GM21717 (cell line): ENCODE measurements at regions not wholly inside any gene's neighbourhood (a gene's known extent, or its start where the extent isn't known, plus 50 kb on each side); places are given as distances from the start of the nearest gene placed in this dataset.
"Not testable (repeated sequence)": the region's sequence is repeated elsewhere in the genome, so short reads cannot be mapped to it uniquely, and the experiment has no call there.

Source experiments
- ATAC-seq: cut with Tn5 transposase; IDR thresholded peaks from one replicate; pipeline ENCODE4 v1.9.1; 2021; ENCODE audit warnings: mild to moderate bottlenecking, moderate library complexity; ENCODE audit not compliant: unreplicated experiment

DNA sequence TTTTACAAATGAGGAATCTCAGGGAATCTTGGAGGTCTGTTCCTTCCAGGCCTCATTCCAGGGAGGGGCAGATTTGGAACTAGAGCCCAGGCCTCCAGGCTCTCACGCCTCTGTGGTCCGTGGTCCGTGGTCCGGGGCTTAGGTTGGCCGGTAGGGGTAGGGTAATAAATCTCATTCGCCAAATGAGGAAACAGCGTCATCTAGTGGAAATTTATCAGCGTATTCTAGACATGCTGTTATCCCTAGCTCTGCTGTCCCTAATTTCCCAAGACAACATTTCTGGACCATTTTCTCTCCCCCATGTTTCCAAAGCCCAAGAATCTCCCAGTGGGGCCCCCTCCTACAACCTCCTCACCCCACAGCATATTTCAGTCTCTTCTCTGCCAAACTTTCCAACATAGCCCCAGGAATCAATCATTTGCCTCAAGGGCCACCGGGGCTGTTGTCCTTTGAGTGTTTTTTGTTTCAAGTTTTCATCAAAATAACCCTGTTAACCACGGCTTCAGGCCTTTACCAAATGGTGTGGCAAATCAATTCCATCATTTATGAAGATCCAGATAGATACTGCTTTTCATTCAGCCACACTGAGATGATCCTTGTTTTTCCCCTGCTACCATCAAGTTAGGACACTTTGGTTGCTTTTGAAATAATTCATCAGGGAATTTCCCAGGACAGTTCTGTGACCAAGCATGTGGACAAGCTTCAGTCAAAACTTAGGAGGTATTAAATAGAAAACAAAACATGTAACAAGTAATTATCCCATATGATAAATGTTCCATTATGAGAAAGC lies 126.8 kb downstream of the ALDH8A1 start:
- ATAC-seq, result peak; percentile 80

DNA sequence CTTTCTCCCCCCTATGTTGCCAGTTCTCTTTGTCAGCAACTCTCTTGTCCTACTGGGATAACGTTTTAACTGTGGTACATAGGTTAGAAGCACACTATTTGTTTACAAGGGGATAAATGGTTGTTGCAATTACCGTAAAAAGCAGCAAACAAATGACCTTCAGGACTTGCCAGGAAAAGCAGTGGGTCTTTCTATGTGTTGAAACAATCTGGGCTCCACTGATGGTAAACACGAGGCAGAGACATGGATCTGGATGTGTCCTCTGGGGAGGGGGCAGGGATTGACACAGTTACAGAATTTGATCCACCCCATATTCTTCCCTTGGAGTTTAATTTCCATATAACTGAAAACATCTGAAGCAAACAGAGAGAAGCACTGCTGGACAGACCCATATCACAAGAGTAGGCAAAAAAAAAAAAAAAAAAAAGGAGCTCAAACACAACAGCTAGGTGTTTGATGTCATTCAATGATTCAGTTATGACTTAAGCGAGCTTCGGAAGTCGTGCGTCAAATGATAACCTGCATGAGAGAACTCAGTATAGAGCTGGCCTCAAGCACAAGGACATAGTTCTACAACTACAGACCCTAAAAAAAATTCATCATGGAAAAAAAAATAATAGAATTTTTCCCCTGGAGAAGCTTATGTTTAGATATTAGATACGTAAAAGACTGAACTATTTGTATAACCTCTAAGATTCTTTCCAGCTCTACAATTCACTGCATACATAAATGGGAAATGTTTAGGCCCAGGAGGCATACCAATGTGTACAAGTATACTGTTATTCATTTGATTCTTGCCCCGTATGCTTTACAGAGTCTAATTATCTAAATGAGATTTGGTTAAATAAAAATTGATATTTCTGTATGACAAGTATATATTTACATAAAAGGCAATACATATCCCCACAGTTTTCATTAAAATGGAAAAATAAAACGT lies 127.7 kb downstream of the ALDH8A1 start:
- ATAC-seq, result no peak

DNA sequence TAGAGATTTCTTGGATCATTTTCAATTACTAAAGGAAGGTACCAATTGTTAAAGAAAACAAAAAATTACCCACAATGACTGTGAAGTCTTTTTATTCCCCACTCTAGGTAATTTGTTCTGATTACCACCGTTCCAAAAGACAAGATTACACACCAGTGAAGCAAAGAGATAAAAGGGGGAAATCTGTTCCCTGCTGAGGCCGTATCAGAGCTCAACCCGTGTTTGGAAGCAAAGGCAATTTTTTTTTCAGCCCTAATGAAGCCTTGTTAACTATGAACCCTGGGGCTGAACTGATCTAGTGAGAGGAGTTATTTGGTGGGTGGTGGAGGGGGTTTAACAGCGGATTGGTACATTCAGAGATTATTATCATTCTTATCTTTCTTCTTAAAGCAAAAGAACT lies 128.5 kb downstream of the ALDH8A1 start:
- ATAC-seq, result no peak

DNA sequence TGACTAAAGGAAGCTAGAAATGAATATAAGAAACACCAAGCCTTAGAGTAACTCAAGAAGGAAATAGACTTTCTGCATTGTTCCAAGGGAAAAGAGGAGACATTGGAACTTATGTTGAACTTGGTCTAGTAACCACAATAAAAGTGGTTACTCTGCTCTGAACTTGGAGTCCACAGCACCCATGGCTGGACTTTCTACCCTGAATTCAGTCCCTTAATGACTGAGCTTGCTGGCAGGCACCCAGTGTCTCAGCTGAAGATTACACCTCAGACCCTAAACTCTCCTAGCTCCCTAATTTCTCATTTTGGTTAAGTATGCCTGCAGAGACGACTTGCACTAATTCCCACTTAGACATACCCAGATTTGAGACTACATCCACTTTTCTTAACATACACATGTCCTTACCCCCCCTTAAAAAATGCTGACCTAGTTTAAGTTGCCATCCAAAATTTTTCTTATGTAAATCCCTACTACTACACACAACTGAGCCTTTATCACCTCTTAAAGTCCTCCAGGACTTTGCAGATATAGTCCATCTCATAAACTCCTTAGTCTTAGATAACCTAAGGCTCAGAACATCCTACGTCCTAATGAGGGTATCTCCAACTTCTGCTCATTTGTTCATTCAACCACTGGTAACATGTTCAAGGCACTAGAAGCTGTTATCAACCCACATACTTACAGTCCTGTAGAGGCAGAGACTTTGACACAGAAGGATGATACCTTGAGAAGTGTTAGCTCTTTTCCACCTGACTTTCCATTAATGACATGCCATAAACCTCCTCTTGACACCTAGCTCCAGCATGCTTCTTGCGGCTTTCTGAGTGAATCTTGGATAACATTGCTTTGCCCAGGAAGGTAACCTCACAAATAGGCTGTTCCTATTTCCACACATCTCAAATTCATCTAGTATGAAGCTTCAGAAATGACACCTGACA lies 129.8 kb downstream of the ALDH8A1 start:
- no peak for ATAC-seq

DNA sequence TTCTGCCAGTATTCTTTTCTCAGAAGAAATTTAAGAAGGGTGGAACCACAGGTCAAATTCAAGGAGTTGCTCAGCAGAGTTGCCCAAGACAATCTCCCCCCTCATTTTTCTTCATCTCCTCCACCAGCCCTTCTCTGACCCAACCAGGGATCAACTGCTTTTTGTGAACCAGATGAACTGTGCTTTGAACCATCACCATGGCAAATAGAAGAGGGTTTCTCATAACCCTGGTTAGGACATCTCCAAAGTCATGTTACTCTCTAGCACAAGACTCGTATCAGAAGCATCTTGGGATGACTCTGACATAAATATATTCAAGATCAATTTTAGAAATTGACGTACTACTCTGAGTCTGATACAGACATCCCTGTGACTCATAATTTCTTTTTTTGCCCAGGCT lies 130.7 kb downstream of the ALDH8A1 start:
- no peak for ATAC-seq

DNA sequence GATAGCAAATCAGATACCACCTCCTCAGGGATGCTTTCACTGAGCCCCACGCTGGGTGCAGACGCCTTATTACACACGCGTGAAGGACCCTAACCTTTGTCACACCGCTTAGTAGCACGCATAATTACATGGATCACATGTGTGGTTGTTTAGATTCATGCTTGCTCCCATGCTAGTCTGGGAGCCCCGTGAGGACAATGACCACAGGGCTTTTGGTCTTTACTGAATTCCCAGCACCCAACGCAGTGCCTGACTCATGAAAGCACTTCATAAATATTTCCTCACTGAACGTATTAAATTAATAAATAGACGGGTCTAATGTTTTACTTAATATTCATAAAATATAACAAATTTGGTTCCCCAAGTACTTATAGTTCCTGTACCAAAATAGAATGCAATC lies 132.5 kb downstream of the ALDH8A1 start:
- ATAC-seq, result no peak

DNA sequence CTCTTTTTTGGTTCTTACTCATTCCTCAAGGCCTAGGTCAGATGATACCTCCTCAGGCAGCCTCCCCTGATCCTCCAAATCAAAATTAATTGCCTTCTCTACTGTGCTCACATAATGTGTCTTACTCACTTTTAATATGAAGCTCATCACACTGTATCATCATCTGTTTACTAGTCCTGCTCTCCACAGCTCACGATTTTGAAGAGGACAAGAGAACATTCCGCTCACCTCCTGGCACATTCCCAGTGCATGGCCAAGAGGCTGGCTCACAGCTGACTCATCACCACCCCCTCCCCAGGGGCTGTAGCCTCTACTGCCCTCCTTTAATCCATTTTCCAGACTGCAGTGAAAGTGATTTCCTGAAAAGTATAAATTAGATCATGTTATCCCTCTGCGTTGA lies 133.1 kb downstream of the ALDH8A1 start:
- ATAC-seq, result no peak

DNA sequence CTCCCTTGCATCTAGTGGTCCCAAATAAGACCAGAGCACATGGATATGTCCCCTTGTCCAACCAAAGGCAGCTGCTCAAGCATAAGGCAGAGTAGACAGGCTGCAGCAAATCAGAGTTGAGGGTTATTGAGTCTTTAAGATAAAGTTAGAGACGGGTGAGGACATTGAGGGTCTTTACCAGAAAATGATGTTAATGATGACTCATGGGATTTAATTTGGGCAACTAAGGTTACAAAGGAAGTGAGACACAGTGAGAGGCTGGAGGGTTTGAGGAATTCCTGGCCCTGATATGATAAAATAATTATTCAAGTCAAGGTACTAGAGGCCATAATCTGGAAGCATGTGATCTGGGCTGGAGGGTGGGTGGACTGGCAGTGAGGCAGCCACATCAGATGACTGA lies 133.6 kb downstream of the ALDH8A1 start:
- no peak for ATAC-seq

DNA sequence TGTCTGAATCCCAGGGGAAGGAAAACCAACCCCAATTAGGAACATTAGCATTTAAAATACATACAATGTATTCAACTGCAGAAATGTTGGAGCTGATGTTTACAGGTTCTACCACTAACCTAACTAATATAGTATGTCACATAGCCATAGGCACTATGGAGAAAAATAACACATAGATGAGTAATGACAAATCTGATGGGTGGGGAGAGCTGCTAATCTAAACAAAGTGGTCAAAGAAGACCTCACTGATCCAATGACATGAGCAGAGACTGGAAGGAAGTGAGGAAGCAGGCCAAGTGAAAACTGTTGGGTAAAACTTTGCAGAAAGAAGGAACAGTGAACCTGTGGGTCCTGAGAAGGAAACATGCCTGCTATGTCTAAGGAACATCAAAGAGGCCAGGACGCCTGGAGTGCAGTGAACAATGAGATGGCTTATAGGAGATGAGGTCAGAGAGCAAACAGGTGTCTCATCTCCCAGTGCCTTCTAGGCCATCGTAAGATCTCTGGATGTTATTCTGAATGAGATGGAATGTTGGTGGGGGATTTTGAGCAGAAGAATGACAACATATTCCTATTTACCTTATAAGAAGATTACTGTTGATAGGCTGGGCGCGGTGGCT lies 135.7 kb downstream of the ALDH8A1 start:
- ATAC-seq, result no peak

DNA sequence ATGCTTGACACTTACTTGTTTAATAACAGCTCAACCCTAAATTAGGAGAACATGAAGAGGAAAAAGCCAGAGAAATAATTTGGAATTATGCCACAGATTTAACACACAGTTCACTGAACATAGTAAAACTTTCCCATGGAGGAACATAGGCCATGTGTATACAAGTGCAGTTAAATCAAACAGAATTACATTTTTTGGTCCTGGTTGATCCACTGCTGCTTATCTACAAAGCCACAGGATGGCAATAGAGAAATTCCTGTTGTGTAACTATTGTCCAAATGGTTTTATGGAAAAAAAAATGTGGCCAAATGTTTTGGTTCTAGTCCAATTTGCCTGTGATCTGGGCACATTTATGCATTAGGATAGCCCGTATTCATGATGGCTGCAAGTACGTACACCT lies 136.8 kb downstream of the ALDH8A1 start:
- ATAC-seq, result no peak

DNA sequence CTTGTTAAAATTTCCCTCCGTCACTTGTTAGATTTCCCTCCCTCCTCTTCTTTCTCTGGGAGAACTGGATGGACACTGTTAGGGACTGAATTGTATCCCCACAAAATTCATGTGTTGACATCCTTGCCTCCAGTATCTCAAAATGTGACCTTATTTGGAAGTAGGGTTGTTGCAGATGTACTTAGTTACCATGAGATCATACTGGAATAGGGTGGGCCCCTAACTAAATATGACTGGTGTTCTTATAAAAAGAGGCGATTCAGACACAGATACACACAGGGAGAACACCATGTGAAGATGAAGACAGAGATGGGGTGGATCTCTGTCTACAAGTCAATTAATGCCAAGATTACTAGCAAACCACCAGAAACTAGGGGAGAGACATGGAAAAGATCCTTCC lies 139.5 kb downstream of the ALDH8A1 start:
- no peak for ATAC-seq

DNA sequence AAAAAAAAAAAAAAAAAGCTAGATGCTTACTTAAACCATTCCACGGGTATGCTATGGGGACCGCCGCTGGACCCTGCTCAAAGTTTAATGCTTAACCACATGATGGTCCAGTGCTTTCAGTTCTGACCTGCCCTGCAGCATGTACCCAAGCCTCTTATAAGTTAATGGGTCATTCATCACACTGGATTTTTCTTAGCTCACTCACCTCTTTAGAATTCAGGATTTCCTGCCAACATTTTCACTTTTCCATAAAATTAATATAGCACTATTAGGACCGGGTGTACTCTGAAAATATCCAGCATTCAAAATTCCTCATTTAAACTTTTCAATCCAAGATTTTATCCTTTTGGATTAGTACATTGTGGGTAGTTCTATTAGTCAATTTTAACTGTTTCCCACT lies 140.8 kb downstream of the ALDH8A1 start:
- ATAC-seq, result no peak

DNA sequence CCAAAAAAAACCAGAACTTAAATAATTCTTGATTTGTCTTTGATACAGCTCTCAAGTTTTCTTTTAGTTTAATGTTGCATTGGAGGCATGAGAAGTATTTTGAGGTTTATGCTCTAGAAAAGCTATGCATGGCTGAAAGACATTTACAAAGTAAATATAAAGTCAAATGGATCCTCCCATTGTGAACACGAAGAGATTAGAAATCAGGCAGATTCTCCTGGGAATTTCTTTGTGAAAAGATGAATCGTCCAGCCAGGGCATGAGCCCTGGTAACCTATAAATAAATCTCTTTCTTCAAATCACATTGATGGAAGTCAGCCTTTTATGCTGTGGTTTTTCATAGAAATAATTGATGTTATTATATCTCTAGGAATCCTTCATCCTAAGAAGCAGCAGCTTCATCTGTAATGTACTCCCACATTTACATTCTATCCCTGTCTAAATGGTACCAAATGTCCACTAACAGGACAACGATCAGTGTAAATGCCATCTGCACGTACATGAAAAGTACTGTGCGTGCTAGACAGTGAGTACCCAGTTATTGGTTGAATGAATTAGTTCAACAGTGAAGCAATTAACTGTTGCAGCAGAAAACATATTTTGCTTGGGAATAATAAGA lies 143.6 kb downstream of the ALDH8A1 start:
- no peak for ATAC-seq

DNA sequence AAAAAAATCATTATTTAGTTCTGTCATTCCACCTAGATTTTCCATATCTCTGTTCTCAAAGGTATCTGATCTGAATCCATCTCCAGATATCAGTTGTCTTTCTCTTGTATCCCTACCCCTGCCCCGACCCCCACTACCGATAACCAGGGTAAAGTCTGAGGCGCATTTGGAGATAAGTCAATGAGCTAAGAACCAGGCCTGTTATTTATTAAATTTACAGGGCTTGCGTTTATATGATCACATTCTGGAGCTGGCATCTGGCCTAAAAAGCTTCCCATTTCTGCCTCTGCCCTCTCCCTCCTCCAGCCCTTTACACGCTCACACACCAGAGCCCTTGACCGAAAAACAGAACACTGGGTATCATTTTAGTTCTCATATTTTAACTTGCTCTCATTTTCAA lies 144.7 kb downstream of the ALDH8A1 start:
- ATAC-seq, result no peak

DNA sequence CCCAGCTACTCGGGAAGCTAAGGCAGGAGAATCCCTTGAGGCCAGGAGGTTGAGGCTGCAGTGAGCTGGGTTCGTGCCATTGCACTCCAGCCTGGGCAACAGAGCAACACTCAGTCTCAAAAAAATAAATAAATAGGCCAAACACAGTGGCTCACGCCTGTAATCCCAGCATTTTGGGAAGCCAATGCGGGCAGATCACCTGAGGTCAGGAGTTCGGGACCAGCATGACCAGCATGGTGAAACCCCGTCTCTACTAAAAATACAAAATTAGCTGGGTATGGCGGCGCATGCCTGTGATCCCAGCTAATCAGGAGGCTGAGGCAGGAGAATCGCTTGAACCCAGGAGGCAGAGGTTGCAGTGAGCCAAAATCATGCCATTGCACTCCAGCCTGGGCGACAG lies 145.6 kb downstream of the ALDH8A1 start:
- ATAC-seq, result not testable (repeated sequence)

DNA sequence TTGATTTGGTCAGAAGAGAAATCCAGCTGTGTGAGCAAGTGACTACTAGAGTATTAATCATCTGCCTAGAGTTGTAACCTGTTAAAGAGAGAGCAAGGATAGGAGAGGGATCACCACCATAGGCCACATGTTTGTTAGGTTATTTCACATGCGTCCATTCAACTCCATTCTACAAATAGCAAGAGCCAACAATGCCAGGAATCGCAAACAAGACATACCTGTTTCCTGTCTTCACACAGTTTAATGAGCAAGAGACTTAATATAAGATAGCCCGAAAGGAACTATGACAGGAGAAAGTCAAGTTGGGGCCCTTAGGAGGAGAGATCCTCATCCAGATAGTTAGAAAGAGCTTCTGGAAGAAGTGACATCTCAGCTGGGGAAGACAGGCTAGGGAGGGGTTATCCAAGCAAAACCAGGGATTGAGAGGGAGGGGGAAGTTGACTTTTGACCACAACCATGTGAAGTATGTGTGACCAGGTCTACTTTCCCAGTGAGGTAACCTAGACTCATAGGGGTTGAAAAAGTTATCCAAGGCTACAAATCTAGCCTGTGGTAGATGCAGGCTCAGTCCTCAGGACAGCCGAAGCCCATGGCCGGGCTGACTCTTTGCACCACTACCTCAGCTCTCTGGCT lies 147.4 kb downstream of the ALDH8A1 start:
- no peak for ATAC-seq

DNA sequence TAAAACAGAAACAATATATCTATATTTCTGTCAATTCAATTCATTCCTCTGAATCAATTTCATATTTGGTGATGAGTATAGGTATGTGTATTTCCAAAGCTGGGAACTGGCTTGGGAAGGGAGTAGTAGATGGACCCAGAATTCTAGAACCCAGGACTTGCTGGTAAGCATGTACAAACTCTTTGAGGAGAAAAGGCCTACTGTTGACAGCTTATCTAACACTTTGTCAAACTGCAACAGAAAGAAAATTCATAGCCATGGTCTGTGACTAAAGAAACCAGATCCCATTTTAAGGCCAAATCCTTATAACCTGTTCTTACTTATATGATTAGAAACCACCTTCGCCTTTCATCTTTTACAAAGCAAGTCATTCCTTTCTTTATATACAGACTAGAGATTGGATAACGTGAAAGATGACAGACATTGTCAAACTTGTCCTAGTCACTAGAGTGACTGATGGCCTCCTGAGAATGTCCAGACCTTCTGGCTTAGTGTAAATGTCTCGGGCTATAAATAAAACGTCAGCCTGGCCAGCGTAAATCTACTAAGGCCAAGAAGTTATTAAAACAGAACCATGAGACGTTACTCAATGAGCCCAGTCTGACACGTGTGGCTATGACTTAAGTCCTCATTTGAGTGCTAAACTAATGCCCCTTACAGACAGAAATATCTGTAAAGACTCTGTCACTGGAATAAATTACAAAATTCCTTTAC lies 152.3 kb downstream of the ALDH8A1 start:
- ATAC-seq, result no peak

DNA sequence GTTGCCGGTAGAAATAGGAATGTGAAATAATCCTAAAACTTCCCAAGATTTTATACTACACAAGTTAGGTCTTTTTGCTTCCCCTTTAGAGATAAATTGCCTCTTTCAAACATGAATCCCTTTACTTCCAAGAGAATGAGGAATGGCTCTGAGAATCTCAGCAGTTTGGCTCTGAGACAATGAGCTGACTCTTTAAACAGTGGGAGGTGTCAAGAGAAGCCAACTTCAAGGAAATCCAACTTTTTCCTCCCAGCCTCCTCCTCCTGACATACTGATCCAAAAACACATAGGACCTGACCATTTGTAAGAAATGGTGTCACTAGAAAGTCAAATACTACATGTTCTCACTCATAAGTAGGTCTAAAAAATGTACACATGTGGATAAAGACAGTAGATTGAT lies 154.2 kb downstream of the ALDH8A1 start:
- no peak for ATAC-seq

DNA sequence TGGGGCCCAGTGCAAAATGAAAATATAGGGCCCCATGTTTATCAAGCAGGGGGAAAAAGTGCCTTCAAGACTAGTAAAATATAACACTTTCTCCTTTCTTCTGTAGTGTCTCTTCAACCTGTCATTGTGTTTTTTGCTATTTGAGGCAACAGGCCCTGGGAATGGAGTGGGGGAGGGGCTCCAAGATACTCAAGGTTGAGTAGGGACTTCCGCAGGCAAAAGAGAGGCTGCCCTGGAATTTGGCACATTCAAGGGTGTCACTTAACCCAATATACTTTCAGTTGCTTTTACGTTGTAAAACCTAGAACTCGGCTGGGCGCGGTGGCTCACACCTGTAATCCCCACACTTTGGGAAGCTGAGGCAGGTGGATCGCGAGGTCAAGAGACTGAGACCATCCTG lies 154.9 kb downstream of the ALDH8A1 start:
- no peak for ATAC-seq
